Right atrium auricular region (tissue), 2 donors: ENCODE measurements at regions not wholly inside any gene's neighbourhood (a gene's known extent, or its start where the extent isn't known, plus 50 kb on each side); places are given as distances from the start of the nearest gene placed in this dataset.

Source experiments
- DNase-seq: peaks from one replicate; pipeline ENCODE4 v3.0.0-alpha.2; 2019; ENCODE audit warnings: low spot score
- H3K27ac ChIP-seq, 2 donors: fragments of 200-600 bp; sonication (generic); 1 replicate in 1 of 2; 2 replicates in 1 of 2; pipeline ENCODE4 v1.5.1; 2016 to 2019
- H3K27me3 ChIP-seq, 2 donors: fragments of 200-600 bp; sonication (generic); one replicate each; pipeline versions ENCODE4 v1.5.1 to v1.6.0; 2017 to 2019
- H3K36me3 ChIP-seq: fragments of 200-600 bp; sonication (generic); one replicate; pipeline ENCODE4 v1.5.1; 2016
- H3K4me1 ChIP-seq, 2 donors: fragments of 200-600 bp; sonication (generic); one replicate each; pipeline versions ENCODE4 v1.5.1 to v1.6.0; 2017 to 2019
- H3K4me3 ChIP-seq, 2 donors: fragments of 200-600 bp; sonication (generic); 1 replicate in 1 of 2; 2 replicates in 1 of 2; pipeline ENCODE4 v1.5.1; 2017 to 2019; ENCODE audit warnings: mild to moderate bottlenecking in 1 of 2, moderate library complexity in 1 of 2
- H3K9me3 ChIP-seq, 2 donors: fragments of 200-600 bp; sonication (generic); one replicate each; pipeline ENCODE4 v1.5.1; 2019
- CTCF ChIP-seq, 2 donors: fragments of 200-600 bp; sonication (generic); IDR thresholded peaks; one replicate each; pipeline ENCODE4 v1.5.1; 2019; ENCODE audit warnings: antibody characterized with exemption in 2 of 2

- TF ChIP-seq CTCF (IDR thresholded peaks at IDR 0.05), result no peak
- Histone ChIP-seq H3K4me3 (no peak overlapping the region), H3K4me1 (no peaks in the 10 kb centered on the region), H3K36me3 (no peaks in the 10 kb centered on the region), H3K27me3 (no peaks in the 10 kb centered on the region), H3K9me3 (no peaks in the 10 kb centered on the region), H3K27ac (no peak overlapping the region)
- no peak for DNase-seq
Measured at GRCh38 chr1:118649369-118650106, 338.6 kb downstream of the TBX15 start.

- Histone ChIP-seq H3K27me3 (no peaks in the 10 kb centered on the region), H3K36me3 (no peaks in the 10 kb centered on the region), H3K4me3 (no peak overlapping the region), H3K27ac (no peak overlapping the region), H3K9me3 (no peaks in the 10 kb centered on the region), H3K4me1 (no peaks in the 10 kb centered on the region)
- TF ChIP-seq CTCF (IDR thresholded peaks at IDR 0.05), result no peak
- no peak for DNase-seq
Measured at GRCh38 chr1:118636004-118636403, 352.1 kb downstream of the TBX15 start.

GRCh38 chr1:118627435-118627834 lies 360.7 kb downstream of the TBX15 start:
- Histone ChIP-seq H3K36me3 (no peaks in the 10 kb centered on the region), H3K4me3 (no peak overlapping the region), H3K9me3 (no peaks in the 10 kb centered on the region), H3K27me3 (no peaks in the 10 kb centered on the region), H3K4me1 (no peaks in the 10 kb centered on the region), H3K27ac (no peak overlapping the region)
- no peak for TF ChIP-seq CTCF (IDR thresholded peaks at IDR 0.05)
- DNase-seq, result no peak

DNA sequence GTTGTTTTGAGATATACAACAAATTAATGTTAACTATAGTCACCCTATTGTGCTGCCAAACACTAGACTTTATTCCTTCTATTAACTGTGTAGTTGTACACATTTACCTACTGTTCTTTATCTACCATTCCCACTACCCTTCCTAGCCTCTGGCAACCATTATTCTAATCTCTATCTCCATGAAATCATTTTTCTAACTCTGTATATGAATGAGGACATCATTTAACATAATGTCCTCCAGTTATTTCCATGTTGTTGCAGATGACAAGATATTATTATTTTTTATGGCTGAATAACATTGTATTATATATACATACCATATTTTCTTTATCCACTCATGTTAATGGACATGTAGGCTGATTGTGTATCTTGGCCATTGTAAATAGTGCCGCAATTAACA lies 366.3 kb downstream of the TBX15 start:
- Histone ChIP-seq H3K27ac (no peak overlapping the region), H3K36me3 (no peaks in the 10 kb centered on the region), H3K4me1 (no peaks in the 10 kb centered on the region), H3K9me3 (no peaks in the 10 kb centered on the region), H3K27me3 (no peaks in the 10 kb centered on the region), H3K4me3 (no peak overlapping the region)
- TF ChIP-seq CTCF (IDR thresholded peaks at IDR 0.05), result no peak
- no peak for DNase-seq

DNA sequence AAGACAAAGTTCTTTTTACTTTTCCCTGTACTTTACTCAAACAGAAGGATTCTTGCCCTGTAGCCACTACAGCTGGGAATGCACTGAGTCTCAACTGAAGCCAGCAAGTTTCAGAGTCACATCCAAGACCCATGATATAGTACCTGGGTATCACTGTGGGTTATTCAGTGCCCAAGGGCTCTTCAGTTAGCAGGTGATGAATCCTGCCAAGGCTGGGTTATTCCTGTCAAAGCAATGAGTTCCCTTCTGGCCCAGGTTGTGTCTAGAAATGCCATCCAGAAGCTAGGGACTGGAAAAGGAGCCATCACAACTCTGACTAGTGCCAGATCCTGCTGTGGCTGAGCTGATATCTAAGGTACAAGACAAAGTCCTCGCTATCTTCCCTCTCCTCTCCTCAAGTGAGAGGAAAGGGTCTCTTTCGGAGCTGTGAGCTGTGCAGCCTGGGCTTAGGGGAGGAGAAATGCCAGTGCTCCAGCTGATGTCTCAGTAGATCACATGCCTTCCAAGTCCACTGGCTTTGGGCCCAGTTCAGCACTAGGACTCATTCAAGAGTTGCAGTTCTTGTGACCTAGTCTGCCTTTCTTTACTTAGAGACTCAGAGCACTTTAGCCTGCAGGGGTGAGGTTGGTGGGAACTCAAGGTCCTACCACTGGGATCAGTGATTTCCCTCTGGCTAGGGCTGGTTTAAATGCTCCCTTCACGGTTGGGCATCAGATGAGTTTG lies 369.4 kb downstream of the TBX15 start:
- DNase-seq, result no peak
- H3K4me1 ChIP-seq, result no peaks in the 10 kb centered on the region
- H3K27ac ChIP-seq, result no peak overlapping the region
- no peaks in the 10 kb centered on the region for H3K9me3 ChIP-seq
- no peaks in the 10 kb centered on the region for H3K36me3 ChIP-seq
- H3K4me3 ChIP-seq, result no peak overlapping the region
- no peak for TF ChIP-seq CTCF (IDR thresholded peaks at IDR 0.05)
- no peaks in the 10 kb centered on the region for H3K27me3 ChIP-seq
